HG02973 (cell line): ENCODE measurements at regions not wholly inside any gene's neighbourhood (a gene's known extent, or its start where the extent isn't known, plus 50 kb on each side); places are given as distances from the start of the nearest gene placed in this dataset.
"Not testable (repeated sequence)": the region's sequence is repeated elsewhere in the genome, so short reads cannot be mapped to it uniquely, and the experiment has no call there.

ENCODE experiments used
- ATAC-seq: cut with Tn5 transposase; IDR thresholded peaks from one replicate; pipeline ENCODE4 v1.9.1; 2021; ENCODE audit warnings: moderate library complexity; ENCODE audit not compliant: unreplicated experiment

DNA sequence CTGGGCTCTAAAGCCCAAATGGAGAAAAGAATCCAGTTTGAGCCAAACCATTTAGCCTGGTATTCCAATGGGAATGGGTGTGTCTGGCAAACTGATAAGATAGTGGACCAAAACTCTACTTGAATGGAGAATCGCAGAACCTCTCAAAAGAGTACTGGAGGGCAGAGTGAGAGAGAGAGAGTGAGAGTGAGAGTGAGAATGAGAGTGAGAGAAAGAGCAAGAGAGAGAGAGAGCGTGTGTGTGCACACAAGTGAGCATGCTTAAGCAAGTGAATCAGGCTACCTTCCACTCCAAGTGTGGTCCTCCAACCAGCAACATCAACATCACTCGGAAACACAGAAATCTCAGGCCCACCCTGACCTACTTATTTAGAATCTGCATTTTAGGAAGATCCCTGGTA lies 58.8 kb downstream of the UQCRFS1 start:
- no peak for ATAC-seq

DNA sequence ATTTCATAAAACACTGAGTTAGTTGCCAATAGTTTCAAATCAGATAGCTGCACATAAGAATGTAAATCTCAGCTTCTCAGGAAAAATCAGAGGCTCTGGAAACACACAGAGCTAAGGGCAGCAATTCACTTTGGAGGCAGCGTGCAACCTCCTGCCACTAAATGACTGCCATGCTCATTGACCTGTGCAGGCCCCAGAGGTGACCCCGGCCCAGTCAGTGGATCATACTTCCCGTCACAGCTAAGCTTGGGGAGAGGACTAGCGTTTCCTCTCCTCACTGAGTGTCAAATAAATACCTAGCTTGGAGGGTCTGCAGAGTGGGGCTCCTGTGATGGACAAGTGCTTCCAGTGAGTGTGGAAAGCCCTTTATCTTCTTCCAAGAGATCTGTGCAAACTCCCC lies 67.2 kb downstream of the UQCRFS1 start:
- ATAC-seq: no peak

DNA sequence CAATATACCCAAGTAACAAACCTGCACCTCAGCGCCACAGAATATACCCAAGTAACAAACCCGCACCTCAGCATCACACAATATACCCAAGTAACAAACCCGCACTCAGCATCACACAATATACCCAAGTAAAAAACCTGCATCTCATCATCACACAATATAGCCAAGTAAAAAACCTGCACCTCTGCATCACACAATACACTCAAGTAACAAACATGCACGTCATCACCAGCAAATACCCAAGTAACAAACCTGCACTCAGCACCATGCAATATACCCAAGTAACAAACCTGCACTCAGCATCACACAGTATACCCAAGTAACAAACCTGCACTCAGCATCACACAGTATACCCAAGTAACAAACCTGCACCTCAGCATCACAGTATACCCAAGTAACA lies 69.8 kb downstream of the UQCRFS1 start:
- no peak for ATAC-seq

DNA sequence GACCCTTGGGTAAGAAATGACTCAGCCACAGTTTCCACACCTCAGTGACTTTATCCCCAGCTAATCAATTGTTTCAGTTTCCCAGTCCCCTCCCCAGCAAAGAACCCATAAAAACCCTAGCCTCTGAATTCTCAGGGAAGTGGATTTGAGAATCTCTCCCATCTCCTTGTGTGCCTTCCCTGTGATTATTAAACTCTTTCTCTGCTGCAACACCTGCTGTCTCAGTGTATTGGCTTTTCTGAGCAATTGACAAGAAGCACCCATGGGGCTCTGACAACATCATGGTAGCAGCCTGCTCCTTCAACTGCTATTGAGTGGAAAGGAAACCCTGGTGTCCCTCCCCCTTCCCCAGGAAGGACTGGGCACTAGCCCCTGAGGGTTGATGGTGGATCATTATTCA lies 73.7 kb downstream of the UQCRFS1 start:
- no peak for ATAC-seq

DNA sequence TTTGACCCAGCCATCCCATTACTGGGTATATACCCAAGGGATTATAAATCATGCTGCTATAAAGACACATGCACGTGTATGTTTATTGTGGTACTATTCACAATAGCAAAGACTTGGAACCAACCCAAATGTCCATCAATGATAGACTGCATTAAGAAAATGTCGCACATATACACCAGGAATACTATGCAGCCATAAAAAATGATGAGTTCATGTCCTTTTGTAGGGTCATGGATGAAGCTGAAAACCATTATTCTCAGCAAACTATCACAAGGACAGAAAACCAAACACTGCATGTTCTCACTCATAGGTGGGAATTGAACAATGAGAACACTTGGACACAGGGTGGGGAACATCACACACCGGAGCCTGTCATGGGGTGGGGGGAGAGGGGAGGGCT lies 74.7 kb downstream of the UQCRFS1 start:
- not testable (repeated sequence) for ATAC-seq

DNA sequence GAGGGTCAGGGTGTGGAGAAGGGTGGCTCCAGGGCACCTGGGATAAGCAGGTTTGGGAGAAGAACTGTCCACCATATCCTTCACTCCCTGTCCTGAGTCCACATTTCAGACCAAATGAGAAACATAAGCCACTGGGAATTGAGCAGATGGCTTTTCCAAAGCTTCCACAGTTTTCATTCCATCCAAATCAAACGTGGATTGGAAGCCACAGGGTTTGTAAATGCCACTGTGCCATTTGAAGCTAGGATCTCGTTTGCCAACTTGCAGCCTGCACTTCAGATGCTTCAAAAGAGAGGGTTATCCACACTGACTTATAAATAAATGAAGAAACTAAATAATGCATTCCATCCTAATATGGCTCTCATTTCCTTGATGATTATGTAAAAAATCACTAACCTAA lies 81.5 kb downstream of the UQCRFS1 start:
- no peak for ATAC-seq

DNA sequence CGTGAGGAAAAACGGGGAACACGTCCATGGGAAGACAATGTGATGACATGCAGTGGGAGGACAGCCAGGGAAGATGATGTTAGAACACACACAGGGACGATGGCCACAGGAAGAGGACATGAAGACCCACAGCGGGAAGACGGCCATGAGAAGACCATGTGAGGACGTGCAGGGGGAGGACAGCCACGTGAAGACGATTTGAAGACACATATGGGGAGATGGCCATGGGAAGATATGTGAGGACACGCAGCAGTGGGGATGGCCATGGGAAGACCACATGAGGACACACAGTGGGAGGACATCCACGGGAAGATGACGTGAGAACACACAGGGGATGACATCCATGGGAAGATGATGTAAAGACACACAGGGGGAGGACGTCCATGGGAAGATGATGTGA lies 83.8 kb downstream of the UQCRFS1 start:
- ATAC-seq: no peak

DNA sequence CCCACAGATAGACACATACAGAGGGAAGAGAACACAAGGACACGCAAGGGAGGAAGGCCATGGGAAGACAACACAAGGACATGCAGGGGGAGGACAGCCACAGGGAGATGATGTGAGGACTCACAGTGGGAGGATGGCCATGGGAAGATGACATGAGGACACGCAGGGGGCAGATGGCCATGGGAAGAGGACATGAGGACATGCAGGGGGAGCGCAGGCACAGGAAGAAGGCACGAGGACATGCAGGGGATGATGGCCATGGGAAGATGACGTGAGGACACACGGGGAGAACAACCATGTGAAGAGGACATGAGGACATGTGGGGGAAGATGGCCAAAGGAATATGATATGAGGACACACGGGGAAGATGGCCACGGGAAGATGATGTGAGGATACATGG lies 84.7 kb downstream of the UQCRFS1 start:
- ATAC-seq: no peak

DNA sequence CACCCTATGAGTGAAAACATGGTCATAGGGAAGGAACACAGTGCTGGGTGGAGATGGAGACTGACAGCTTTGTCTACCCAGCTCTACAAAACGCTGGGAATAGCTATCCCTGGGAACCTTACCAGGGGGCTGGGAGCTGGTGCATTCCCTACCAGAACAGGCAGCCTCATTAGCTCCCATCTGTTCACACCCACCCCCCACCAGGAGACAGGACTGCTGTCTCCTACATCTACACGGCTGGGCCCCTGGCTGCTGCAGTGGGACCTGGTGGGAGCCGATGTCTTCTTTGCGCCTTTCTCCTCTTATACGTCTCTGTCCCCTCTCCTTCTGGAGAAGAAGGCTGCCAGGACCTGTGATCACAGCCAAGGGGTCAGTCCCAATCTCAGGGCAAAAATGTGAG lies 90.8 kb downstream of the UQCRFS1 start:
- no peak for ATAC-seq

DNA sequence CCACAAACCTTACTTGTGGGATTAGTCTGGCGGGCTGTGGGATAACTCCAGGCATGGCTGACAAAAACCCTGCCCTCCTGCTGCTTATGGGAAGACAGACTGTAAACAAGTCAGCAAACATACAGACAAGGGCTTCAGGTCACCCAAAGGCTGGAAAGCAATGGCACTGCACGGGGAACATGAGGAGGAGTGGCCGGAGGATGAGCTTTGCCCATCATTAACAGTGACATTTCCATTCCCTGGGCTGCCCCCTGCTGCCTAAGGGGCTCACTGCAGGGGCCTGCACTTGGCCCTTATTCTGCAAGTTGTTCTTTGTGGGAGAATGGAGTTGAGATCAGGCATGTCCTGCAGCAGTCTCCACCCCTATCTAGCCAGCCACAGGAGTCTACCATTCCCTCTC lies 91.3 kb downstream of the UQCRFS1 start:
- ATAC-seq: no peak

DNA sequence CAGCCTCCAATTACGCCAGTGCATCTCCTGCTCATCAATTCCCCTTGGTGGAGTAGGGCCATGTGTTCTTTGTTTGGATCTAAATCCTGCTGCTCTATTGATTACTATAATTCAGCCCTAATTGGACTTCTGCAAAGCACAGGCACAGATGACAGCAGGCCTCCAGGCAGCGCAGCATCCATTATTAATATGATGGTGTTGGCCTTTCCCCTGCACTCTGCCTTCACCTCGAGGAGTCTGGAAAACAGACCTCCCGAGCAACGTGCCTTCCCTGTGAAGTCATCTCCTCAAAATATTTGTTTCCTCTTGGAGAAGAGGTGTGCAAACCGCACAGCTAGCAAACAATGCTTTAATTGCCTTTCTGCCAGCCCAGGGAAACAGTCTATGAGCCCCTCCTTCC lies 92.5 kb downstream of the UQCRFS1 start:
- ATAC-seq: no peak

DNA sequence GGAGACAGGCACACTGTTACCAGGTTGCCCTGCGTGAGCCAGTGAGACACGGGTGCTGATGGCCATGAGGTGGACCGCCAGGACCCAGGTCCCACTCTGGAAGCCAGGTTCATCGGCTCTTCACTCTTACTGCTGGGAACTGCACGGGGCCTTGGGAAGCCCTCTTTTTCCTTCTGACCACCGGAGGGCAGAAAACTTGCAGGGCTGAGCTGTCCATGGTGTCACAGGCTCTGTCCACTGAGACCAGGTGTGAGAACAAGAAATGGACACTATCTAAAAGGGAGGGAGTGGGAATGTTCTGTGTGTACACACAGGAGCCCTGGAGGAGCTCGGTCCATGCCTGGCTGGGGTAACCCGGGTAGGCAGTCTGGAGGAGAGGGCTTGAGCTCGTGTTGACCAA lies 93.4 kb downstream of the UQCRFS1 start:
- no peak for ATAC-seq

DNA sequence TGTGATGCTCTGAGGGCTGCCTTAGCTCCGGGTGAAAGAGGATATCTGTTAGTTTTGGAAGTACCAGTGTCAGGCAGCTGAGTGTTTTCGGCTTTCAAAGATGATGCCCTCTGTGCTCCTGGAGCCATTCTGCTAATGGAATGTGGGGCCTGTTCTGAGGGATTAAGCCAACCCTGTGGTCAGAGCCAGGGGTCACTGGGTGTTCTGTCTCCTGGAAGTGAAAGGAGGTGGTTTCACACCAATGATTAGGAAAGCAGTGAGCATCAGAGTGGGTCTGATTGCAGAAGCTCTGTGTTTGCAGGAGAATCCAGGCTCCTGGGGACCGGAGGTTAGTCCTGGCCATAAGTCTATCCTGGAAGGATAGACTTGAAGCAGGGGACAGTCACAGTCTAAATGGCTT lies 94.6 kb downstream of the UQCRFS1 start:
- no peak for ATAC-seq

DNA sequence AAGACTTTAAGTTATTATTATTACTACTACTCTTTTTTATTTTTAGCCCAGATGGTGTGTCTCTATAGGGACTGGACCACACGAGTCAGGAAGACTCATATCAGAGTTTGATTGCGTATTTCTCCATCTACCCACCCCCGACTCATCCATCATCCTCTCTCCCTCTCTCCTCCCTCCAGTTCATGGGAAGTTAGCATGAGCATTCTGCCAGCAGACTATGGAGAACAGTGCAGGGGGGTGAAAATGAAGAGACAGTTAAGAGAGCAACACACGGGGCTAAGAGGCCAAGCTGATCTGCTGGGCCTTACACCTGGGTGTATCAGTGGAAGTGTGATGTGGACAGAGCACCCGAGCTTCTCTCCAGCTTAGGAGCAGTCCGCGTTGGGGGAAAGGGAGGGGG lies 95.0 kb downstream of the UQCRFS1 start:
- ATAC-seq: no peak

DNA sequence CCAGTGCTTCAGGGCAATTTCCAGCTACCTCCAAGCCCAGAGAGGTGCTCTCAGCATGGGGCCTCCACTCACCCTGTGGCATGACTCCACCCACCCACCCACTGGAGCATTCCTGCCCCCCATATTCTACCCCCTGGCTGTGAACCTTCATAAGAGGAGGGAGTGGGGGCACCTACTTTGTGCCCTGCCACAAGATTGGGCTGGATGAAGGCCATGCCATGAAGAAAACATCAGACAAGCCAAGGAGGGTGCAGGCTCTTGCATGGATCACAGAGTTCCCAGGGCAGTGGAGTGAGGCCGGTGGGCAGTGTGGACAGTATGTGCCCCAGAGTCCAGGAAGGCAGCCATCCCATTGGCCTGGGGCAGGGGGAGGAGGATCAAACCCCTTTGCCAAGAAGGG lies 97.8 kb downstream of the UQCRFS1 start:
- no peak for ATAC-seq

DNA sequence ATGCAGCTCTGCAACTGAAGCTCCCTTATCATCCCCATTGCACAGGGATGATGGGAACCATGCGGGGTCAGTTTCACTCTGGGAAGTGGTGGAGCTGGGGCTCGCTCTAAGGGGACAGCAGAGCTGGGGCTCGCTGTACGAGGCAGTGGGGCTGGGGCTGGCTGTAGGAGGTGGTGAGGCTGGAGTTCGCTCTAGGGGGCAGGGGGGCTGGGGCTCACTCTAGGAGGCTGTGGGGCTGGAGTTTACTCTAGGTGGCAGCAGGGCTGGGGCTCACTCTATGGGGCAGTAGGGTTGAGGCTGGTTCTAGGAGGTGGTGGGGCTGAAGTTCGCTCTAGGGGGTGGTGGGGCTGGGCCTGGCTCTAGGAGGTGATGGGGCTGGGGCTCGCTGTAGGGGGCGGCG lies 99.1 kb downstream of the UQCRFS1 start:
- ATAC-seq: no peak

DNA sequence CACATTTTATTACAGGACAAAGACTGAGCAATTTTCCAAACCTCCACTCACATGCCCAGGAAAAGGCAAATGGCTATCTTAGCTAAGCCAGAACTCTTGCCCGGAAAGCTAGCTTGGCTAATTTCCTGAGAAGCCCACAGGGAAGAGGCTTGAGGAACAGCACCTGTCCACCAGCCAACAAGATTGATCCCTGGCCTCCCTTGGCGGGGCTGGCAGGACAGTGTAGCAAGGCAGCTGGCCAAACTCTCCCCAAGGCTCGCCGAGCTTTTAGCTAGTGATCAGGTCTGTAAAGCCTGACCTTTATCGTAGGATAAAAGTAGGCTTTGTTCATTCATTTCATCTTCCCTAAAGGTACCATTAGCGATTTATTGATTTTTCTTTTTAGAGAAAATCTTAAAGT lies 101.4 kb downstream of the UQCRFS1 start:
- no peak for ATAC-seq

DNA sequence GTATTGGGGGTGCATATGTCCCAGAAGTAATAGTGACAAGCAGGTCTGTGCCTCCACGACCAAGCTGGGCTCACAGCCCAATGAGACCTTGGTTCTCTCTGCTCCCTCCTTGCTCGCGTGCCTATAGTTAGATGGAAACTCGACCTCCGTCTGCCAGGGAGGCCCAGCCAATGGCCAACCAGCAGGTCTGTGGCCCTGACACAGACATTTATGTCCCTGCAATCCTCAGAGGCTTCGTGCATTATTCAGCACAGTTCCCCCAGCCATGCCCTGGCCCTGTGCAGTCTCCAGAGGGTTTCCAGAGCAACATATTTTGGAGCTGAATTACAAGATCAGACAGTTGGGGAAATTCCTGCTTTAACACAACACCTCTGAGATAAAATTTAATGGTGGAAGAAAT lies 105.1 kb downstream of the UQCRFS1 start:
- ATAC-seq: no peak

DNA sequence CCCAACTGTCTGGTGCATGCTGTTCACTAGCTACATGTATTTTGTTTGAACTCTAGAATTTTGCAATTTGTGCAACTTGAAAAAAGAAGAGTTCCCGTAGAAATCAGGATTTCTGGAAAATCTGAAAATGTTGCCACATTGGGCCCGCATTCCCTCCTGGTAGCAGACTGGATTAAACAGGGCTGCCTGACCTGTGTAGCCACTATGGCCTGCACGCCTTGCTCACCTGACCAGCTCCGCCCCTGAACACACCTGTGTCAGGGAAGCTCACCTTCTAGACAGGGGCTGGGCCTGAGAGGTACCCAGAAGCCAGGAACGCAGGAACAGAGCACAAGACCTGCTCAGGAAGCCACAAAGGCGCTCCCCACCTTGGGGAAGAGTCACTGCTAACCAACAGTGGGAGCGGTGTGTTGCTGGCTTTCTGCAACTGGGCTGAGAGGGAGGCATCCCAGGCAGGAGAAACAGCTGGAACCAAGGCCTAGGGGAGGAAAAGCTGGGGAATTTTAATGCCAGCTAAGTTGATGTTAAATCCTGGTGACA lies 106.5 kb downstream of the UQCRFS1 start:
- ATAC-seq: no peak

DNA sequence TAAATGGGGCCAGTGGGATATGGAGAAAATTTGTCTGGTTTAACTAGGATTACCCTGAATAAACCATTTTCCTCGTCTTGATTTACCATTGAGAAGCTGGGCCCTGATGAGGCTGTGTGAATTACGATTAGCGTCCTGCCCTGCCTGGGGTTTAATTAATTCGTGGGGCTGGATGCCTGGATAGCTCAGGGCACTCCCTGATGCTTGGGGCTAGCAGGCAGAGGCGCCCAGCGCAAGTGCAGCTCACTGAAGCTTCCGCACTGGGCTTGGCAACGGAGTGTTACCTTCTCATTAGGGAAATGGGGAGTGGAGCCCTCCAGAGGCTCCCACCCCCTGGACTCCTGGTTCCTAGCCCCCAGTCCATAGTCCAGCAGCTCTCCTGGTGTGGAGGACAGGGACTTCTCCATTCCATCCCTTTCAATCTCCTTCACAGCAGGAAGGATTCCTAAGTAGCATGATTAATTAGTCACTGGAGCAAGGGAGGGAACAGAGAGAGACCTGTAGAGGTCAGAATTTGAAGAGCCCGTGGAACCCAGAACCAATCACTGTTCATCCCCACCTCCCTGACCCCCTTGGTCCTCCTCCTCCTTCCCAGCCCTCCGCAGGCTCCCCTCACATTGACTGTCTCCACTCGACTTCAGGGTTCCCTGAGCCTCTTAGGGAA lies 107.2 kb downstream of the UQCRFS1 start:
- no peak for ATAC-seq

DNA sequence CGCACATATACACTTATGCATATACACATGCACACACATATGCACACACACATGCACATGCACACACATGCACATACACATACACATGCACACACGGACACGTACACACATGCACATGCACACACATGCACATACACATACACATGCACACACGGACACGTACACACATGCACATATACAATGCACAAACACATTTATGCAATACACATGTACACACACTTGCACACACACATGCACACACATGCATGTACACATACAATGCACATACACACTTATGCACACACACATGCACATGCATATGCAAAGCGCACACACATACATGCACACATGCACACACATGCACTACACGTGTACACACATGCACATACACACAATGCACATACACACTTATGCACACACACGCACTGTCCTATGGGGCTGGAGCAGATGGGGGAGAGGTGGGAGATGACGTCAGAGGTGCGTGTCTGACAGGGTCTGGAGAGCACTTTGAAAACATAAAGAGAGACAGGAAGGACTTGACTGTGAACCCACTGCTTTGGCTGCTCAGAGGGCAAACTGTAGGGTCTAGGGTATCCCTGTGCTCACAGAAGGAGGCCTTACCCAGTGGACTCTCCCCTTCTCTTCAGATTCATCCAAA lies 108.2 kb downstream of the UQCRFS1 start:
- no peak for ATAC-seq

DNA sequence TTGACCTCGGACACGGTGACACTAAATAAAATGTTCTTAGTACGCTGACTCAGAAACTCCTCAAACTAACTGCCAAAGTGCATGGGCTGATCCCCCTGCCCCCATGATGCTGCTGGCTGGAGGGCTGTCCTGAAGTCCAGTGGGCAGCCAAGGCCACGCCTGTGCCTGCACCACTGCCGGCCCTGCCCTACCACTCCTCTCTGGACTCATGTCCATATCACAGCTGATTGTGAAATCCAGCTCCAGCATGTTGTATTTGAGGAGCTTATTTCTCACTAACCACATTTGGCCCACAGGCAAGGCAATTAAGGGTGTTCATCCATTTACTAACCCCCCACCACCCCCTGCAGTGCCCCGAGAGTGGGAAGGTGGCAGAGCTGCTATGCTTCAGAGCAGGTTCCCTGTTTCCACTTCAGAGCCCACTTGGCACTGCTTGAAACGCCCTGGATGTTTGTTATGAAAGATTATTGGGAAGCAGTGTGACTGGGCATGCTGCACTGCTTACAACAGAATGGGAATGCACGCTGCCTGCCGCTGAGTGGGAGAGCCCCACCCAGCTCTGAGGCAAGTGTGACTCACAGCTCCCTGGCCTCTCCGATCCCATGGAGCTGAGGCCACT lies 114.0 kb downstream of the UQCRFS1 start:
- ATAC-seq: no peak
